ENCODE measurements at regions not wholly inside any gene's neighbourhood (a gene's known extent, or its start where the extent isn't known, plus 50 kb on each side); places are given as distances from the start of the nearest gene placed in this dataset.

- no peak overlapping the region for H3K4me3 ChIP-seq
- no peaks in the 10 kb centered on the region for H3K9me3 ChIP-seq (replicated peaks in 1 of 3)
- no peaks in the 10 kb centered on the region for H3K4me1 ChIP-seq (replicated peaks in 1 of 2)
- WGBS, 4 donors, result 89 to 90% (median 89%) methylated on average over 2 of the region's 2 CpGs
- no peak for DNase-seq
- TF ChIP-seq CTCF (IDR thresholded peaks at IDR 0.05) (no peak), POLR2A (IDR thresholded peaks at IDR 0.05) (no peak)
- no peaks in the 10 kb centered on the region for H3K36me3 ChIP-seq (replicated peaks in 1 of 2)
- no peaks in the 10 kb centered on the region for H3K27me3 ChIP-seq
- intact Hi-C loops (cut with DNase I), result no loop called here
- no peak overlapping the region for H3K27ac ChIP-seq
Measured at GRCh38 chr5:158607088-158607487, 492.6 kb downstream of the EBF1 start.

GRCh38 chr5:158606233-158606632, 493.5 kb downstream of the EBF1 start:
- intact Hi-C loops (cut with DNase I), result no loop called here
- Histone ChIP-seq H3K9me3 (replicated peaks in 1 of 3) (no peaks in the 10 kb centered on the region), H3K27ac (no peak overlapping the region), H3K36me3 (replicated peaks in 1 of 2) (no peaks in the 10 kb centered on the region), H3K4me1 (replicated peaks in 1 of 2) (no peaks in the 10 kb centered on the region), H3K4me3 (no peak overlapping the region), H3K27me3 (no peaks in the 10 kb centered on the region)
- WGBS, 4 donors, result 45 to 70% (median 59%) methylated on average over 3 of the region's 3 CpGs
- TF ChIP-seq POLR2A (IDR thresholded peaks at IDR 0.05), result no peak
- no peak for TF ChIP-seq CTCF (IDR thresholded peaks at IDR 0.05)
- DNase-seq, result no peak

GRCh38 chr5:158602981-158603380, 496.7 kb downstream of the EBF1 start:
- Histone ChIP-seq H3K27me3 (no peaks in the 10 kb centered on the region), H3K4me3 (no peak overlapping the region), H3K27ac (no peak overlapping the region), H3K36me3 (replicated peaks in 1 of 2) (no peaks in the 10 kb centered on the region), H3K4me1 (replicated peaks in 1 of 2) (no peaks in the 10 kb centered on the region), H3K9me3 (replicated peaks in 1 of 3) (no peaks in the 10 kb centered on the region)
- intact Hi-C loops (cut with DNase I), result no loop called here
- 79 to 88% (median 85%) methylated on average over 4 of the region's 4 CpGs for WGBS, 4 donors
- DNase-seq, result no peak
- TF ChIP-seq POLR2A (IDR thresholded peaks at IDR 0.05), result no peak
- TF ChIP-seq CTCF (IDR thresholded peaks at IDR 0.05), result no peak

GRCh38 chr5:158601118-158601517, 498.6 kb downstream of the EBF1 start:
- Histone ChIP-seq H3K36me3 (replicated peaks in 1 of 2) (no peaks in the 10 kb centered on the region), H3K4me1 (replicated peaks in 1 of 2) (no peaks in the 10 kb centered on the region), H3K27me3 (no peaks in the 10 kb centered on the region), H3K27ac (no peak overlapping the region), H3K9me3 (replicated peaks in 1 of 3) (no peaks in the 10 kb centered on the region), H3K4me3 (no peak overlapping the region)
- TF ChIP-seq POLR2A (IDR thresholded peaks at IDR 0.05) (no peak), CTCF (IDR thresholded peaks at IDR 0.05) (no peak)
- intact Hi-C loops (cut with DNase I), result no loop called here
- WGBS, 4 donors, result 81 to 92% (median 90%) methylated on average over 3 of the region's 3 CpGs
- no peak for DNase-seq

Measured in adrenal gland (tissue), 9 donors.